ENCODE measurements at regions not wholly inside any gene's neighbourhood (a gene's known extent, or its start where the extent isn't known, plus 50 kb on each side); places are given as distances from the start of the nearest gene placed in this dataset.

DNA sequence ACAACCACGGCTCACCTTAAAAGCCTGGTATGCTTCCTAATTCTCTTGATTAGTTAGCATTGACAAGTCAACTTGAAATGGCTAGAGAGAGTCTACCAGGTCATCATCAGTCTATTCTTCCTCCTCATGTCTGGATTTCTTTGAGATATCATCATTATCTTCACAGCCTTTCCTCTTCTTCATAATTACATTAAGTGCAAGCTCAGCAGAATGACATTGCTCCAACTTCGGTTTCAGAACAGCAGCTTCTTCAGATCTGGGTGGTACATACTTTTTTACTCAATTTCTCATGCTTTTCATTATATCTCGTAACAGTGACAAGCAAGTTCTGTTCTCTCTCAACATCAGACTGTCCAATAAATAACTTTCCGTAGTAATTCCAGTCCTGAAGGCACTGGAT is 337.5 kb upstream of the TENM3 start:
- no peak for DNase-seq

- DNase-seq, result no peak
Measured at GRCh38 chr4:181908168-181908567, 335.0 kb upstream of the TENM3 start.

GRCh38 chr4:181909368-181909767 is 333.8 kb upstream of the TENM3 start:
- DNase-seq, result no peak

GRCh38 chr4:181911420-181911819 is 331.8 kb upstream of the TENM3 start:
- DNase-seq, result no peak

- no peak for DNase-seq
Measured at GRCh38 chr4:181933471-181933870, 309.7 kb upstream of the TENM3 start.

GRCh38 chr4:181938631-181939030 is 304.6 kb upstream of the TENM3 start:
- no peak for DNase-seq

- no peak for DNase-seq
Measured at GRCh38 chr4:181939199-181939945, 303.8 kb upstream of the TENM3 start.

DNA sequence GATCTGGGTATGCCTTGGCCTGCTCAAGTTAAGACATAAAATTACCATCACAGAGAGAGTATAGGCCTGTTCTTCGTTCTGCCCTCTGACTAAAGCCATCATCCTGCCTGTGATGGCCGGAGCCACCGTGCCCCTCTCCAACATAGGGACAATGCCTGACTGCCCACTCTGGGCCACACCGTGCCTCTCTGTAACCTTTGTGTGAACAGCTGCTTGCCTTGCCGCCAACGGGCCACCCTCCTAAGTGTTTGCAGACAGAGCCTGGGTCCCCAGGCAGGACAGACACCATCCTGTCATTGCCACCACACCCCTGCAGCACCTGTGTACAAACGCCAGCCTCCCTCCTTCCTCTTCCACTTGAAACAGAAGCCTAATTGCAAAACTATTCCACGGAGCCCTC is 298.7 kb upstream of the TENM3 start:
- DNase-seq, result no peak

- DNase-seq, result no peak
Measured at GRCh38 chr4:181946902-181947301, 296.3 kb upstream of the TENM3 start.

GRCh38 chr4:181948839-181949382 is 294.3 kb upstream of the TENM3 start:
- DNase-seq, result no peak

- DNase-seq, result no peak
Measured at GRCh38 chr4:181949704-181950312, 293.4 kb upstream of the TENM3 start.

GRCh38 chr4:181950372-181951127 is 292.7 kb upstream of the TENM3 start:
- DNase-seq, result no peak

- DNase-seq, result no peak
Measured at GRCh38 chr4:181951265-181951664, 291.9 kb upstream of the TENM3 start.

DNA sequence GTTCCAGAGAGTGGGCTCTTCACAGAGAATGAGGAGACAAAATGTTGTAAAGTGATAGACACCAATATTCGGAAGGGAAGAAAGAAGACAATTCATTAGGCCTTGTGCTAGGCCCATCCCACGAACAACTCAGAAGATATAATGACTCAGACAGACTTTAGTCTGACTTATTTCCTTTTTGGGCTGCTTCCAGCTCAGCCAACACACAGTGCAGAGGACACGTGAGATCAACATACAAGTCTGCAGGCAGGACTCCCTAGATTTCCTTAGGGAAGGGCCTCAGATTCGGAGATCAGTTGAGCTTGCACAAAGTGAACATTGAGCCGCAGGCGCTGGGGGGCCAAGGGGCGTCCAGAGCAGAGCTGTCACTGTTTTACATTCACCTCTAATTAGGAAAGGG is 290.7 kb upstream of the TENM3 start:
- no peak for DNase-seq

DNA sequence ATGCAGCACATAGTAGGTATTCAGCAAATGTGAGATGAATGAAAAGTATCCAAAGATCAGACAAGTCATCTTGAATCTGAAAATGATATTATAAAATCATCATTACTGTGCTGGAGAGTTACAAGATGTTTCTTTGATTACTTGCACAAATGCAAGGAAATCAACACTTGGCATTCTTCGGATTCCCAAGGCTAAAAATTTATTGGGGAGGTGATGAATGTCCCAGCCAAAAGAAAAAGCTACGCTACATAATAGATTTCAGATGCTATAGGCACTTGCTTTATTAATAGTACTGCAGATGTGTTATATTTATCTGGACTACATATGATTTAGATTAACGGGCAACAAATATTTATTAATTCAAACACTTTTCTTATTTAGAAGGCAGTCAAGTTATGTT is 286.7 kb upstream of the TENM3 start:
- DNase-seq, result no peak

DNA sequence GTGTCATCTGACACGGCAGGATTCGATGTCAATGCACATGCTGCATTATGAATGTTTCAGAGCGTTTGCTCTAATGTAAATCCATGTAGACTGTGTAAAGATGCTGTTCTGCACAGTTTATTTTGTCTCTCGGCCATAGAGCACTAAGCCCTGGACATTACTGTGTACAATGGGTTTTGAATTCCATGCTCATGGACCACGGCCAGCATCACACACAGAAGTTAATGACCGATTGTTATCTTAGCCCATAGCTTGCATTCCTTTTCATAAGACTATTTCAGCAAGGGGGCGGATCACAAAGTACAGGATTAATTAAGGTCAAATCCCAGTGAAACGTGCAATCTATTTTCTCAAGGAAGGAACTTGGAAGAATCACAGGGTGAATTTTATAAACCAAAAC is 286.1 kb upstream of the TENM3 start:
- no peak for DNase-seq

- DNase-seq, result no peak
Measured at GRCh38 chr4:181958446-181958845, 284.8 kb upstream of the TENM3 start.

DNA sequence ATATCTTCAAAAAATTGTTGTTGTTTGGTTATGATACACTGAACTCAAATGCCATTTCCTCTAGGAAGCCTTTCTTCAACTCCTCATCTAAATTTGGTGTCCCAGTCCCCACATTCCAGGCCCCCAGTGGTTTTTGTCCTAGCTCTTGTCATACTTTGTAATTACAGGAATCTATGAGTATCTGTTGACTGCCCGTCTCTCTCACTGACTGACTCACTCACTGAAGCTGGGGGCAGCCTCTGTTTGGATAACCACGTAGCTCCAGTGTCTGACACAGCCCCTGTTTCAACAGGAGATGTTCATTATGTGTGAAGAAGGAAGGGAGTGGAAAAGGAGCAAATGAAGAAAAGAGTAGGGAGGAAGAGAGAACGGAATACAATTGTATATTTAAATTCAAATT is 284.1 kb upstream of the TENM3 start:
- no peak for DNase-seq

GRCh38 chr4:181960384-181960783 is 282.8 kb upstream of the TENM3 start:
- DNase-seq, result no peak

- DNase-seq, result no peak
Measured at GRCh38 chr4:181962321-181962720, 280.9 kb upstream of the TENM3 start.

- DNase-seq, result no peak
Measured at GRCh38 chr4:181964731-181965130, 278.5 kb upstream of the TENM3 start.

DNA sequence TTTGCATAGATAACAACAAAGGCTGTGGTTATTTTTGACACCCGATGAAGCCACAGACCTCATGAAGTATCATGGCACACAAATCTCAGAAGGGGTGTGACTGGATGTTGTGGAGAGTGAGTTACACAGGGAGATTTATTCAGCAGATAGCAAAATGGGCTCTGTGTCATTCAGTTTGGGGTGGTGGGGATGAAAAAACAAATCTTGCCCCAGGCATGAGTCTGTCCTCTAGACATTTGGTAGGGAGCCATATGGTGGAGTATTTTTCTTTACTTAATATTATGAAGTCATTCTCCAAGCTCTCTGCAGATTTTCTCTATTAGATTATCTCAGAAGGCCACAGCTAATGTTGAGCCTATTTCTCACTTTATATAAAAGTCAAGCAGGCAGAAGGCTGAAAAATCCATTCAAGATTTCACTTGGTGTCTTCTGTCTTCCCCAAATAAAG is 277.1 kb upstream of the TENM3 start:
- no peak for DNase-seq

- DNase-seq, result no peak
Measured at GRCh38 chr4:181967401-181967800, 275.8 kb upstream of the TENM3 start.

DNA sequence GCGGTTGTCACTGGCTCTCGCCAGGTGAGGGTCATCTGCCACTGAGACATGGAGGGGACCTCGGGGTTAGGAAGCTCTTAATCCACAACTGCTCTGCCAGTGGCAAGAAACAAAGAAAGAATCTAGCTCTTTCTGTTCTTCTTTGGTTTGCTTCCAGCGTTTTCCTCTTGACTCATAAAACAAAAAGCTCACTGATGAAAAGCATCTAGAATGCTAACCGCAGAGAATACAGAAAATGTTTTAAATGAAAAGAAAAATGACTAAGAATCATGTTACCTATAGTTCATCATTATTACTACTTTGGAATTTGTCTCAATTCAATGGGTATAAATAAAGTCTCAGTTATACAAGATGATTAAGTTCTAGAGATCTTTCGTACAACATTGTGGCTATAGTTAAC is 274.8 kb upstream of the TENM3 start:
- DNase-seq, result no peak

Data from stimulated activated CD8-positive, alpha-beta memory T cell treated with anti-CD3 and anti-CD28 coated beads, Interleukin-4, amount 100 ng/mL, for 48 hours (primary cell).